VCaP (cell line): ENCODE measurements at regions not wholly inside any gene's neighbourhood (a gene's known extent, or its start where the extent isn't known, plus 50 kb on each side); places are given as distances from the start of the nearest gene placed in this dataset.

Experiments used
- H3K27ac ChIP-seq: fragments of 450-650 bp; 2 replicates; pipeline ENCODE4 v1.5.1; 2017
- TF ChIP-seq, protein P1 (sequence below): fragments of 450-650 bp; conservative IDR thresholded peaks from 2 replicates; pipeline ENCODE4 v1.5.1; 2017; ENCODE audit warnings: mild to moderate bottlenecking, moderate library complexity

DNA sequence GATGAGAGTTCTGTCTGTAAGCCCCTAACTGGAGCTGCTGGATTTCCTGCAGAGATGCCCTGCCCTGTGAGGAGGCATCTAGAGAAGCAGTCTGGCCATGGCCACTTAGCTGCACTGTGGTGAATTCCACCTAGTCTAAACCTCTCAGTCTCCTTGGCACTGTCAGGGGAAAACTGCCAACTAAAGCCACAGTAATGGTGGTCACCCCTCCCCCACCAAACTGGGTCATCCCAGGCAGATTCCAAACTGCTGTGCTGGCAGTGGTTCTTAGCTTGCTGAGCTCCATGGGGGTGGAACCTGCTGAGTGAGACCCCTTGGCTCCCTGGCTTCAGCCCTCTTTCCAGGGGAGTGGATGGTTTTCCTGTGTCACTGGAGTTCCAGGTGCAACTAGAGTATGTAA, 740.6 kb downstream of the RWDD3 start:
- no peak overlapping the region for H3K27ac ChIP-seq
- TF ChIP-seq, protein P1, sequence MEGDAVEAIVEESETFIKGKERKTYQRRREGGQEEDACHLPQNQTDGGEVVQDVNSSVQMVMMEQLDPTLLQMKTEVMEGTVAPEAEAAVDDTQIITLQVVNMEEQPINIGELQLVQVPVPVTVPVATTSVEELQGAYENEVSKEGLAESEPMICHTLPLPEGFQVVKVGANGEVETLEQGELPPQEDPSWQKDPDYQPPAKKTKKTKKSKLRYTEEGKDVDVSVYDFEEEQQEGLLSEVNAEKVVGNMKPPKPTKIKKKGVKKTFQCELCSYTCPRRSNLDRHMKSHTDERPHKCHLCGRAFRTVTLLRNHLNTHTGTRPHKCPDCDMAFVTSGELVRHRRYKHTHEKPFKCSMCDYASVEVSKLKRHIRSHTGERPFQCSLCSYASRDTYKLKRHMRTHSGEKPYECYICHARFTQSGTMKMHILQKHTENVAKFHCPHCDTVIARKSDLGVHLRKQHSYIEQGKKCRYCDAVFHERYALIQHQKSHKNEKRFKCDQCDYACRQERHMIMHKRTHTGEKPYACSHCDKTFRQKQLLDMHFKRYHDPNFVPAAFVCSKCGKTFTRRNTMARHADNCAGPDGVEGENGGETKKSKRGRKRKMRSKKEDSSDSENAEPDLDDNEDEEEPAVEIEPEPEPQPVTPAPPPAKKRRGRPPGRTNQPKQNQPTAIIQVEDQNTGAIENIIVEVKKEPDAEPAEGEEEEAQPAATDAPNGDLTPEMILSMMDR = no peak

DNA sequence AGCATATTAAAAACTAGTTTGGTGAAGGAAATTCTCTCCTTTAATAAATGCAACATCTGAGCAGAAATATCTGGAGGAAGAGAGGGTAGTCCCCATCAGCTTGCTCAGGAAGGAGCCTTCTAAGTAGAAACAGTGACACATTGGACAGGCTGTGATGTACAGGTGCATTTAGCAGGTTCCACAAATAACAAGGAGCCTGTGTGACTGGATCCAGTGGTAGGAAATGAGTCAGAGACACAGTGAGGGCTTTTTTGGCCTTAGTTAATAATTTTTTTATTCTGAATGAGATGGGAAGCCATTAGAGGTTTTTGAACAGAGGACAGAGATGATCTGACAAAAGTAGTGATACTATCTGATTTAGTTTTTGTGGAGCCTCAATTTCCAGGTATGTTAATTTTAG, 738.9 kb upstream of the PTBP2 start:
- H3K27ac ChIP-seq = no peak overlapping the region
- TF ChIP-seq, protein P1 = no peak

DNA sequence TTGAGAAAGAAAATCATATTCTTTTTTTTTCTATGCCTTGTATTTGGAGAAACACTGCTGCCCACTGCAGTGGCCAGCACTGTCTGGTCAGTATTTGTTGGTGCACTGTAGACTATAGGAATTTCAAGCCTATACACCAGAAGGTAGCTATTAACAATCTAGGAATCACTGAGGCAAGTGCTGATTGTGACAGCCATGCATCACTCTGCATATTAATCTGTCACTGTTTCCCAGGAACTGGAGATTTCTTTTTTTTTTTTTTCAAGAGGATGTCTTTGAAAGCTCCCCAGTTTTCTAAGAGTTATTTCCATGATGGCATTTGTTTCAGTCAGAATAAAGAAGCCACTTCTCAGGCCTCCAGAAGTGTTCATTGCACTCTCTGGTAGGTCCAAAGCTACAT, 737.8 kb upstream of the PTBP2 start:
- no peak overlapping the region for H3K27ac ChIP-seq
- TF ChIP-seq, protein P1 = no peak

DNA sequence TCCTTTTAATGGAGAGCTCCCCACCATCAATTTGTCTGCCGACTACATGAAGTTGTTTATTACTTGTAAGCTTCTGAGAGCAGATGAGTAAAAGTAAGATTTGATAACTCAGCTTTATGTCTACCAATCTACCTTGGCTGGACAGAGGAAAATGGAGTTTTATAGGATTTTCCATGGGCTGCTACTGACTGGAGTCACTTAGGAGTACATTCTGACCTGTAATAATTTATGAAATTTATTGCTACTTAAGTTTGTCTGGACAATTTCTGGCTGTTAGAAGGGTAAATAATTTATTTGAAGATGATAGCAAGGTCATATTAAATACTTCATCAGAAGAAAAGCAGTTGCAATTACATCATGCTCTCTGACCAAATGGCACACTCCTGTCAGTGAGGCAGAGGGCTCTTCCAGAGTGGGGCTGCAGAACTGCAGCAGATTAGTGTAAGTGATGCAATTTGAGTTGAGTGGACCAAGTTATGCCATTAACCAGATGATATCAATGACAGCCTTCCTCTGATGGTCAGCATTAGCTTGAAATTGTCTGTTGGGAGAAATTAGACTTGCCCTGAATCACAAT, 736.7 kb upstream of the PTBP2 start:
- H3K27ac ChIP-seq = no peak overlapping the region
- TF ChIP-seq, protein P1 = no peak

DNA sequence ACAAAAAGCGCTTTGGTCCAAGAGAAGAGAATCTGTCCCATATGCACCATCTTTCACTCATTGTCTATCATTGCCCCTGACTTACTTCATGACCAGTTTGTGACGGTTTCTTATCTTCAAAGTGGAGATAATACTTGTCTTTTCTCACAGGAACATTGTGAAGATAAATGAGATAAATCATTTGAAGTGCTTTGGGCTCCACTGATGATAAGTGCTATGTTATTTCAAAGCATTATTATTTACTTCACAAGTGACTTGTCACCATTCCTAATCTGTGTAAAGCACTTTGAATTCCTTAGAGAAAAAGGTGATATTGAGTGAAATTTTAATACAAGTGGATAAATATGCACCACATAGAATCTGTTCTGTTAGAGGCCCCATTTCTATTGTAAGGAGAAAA, 731.6 kb upstream of the PTBP2 start:
- H3K27ac ChIP-seq = no peak overlapping the region
- TF ChIP-seq, protein P1 = no peak

DNA sequence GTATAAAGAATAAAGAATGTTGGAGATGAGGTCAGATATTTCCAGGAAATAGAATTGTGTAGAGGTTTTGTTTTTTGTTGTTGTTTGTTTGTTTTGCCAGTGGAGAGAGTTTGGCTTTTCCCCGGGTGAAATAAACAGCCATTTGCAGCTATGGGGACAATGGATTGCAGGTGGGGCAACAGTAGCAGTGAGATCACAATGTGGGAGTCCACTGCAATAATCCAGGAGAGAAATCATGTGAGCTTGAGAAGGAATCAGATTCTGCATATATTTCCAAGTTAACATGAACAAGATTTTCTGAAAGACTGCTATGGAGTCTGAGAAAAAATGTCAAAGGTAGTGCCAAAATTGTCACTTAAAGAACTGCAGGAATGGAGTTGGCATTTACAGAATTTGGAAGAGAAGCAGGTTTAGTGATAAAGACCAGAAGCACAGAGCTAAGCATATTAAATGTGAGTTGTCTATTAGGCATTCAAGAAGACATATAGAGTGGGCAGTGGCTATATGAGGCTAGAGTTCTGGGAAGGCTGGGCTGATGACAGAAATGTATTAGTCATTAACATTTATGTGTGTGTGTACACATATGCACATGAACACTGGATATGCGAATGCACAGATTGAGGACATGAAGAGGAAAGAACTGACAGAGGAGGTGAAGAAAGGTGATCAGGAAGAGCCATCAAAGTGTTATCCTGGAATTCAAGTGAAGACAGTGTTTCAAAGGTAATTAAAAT, 729.6 kb upstream of the PTBP2 start:
- no peak overlapping the region for H3K27ac ChIP-seq
- TF ChIP-seq, protein P1 = no peak

DNA sequence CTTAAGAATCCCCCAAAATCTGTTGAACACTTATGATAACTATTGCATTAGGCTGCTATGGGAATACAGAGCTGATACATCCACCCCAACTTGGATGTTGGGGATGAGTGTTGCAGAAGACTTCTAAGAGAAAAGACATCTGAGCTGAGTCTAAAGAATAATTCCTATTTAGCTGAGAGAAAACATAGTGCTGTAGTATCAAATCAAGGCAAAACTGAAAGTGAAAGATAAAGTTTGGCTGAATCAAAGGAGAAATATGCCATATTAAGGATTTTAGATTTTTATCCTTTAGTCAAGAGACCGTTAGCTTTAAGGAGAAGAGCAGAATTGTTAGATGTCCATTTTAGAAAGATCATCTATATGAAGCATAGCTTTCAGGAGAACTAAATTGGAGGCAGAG, 726.9 kb upstream of the PTBP2 start:
- TF ChIP-seq, protein P1 = no peak
- no peak overlapping the region for H3K27ac ChIP-seq
